ENCODE measurements at regions not wholly inside any gene's neighbourhood (a gene's known extent, or its start where the extent isn't known, plus 50 kb on each side); places are given as distances from the start of the nearest gene placed in this dataset.
"Not testable (repeated sequence)": the region's sequence is repeated elsewhere in the genome, so short reads cannot be mapped to it uniquely, and the experiment has no call there.

GRCh38 chr5:40226906-40227305, 452.8 kb upstream of the PTGER4 start:
- no peak for DNase-seq

- not testable (repeated sequence) for DNase-seq
Observed at GRCh38 chr5:40225147-40225546, 454.6 kb upstream of the PTGER4 start.

GRCh38 chr5:40224421-40224820, 455.3 kb upstream of the PTGER4 start:
- no peak for DNase-seq

GRCh38 chr5:40223884-40224402, 455.8 kb upstream of the PTGER4 start:
- no peak for DNase-seq

GRCh38 chr5:40221796-40222195, 457.9 kb upstream of the PTGER4 start:
- no peak for DNase-seq

- DNase-seq, result no peak
Observed at GRCh38 chr5:40221255-40221654, 458.5 kb upstream of the PTGER4 start.

GRCh38 chr5:40220260-40220659, 459.5 kb upstream of the PTGER4 start:
- DNase-seq, result no peak

GRCh38 chr5:40217553-40217952, 462.2 kb upstream of the PTGER4 start:
- no peak for DNase-seq

- no peak for DNase-seq
Observed at GRCh38 chr5:40210694-40211093, 469.0 kb upstream of the PTGER4 start.

GRCh38 chr5:40206030-40206429, 473.7 kb upstream of the PTGER4 start:
- no peak for DNase-seq

GRCh38 chr5:40204144-40204543, 475.6 kb upstream of the PTGER4 start:
- DNase-seq, result no peak

GRCh38 chr5:40202814-40203440, 476.8 kb upstream of the PTGER4 start:
- DNase-seq, result no peak

GRCh38 chr5:40198736-40199135, 481.0 kb upstream of the PTGER4 start:
- DNase-seq, result no peak

GRCh38 chr5:40195574-40195973, 484.1 kb upstream of the PTGER4 start:
- not testable (repeated sequence) for DNase-seq

- no peak for DNase-seq
Observed at GRCh38 chr5:40191150-40191549, 488.6 kb upstream of the PTGER4 start.

- no peak for DNase-seq
Observed at GRCh38 chr5:40172721-40173120, 507.0 kb upstream of the PTGER4 start.

- no peak for DNase-seq
Observed at GRCh38 chr5:40171971-40172370, 507.7 kb upstream of the PTGER4 start.

GRCh38 chr5:40167283-40167682, 512.4 kb upstream of the PTGER4 start:
- DNase-seq, result no peak

GRCh38 chr5:40166802-40167201, 512.9 kb upstream of the PTGER4 start:
- DNase-seq, result no peak

- DNase-seq, result no peak
Observed at GRCh38 chr5:40165789-40166728, 513.7 kb upstream of the PTGER4 start.

GRCh38 chr5:40165106-40165788, 514.5 kb upstream of the PTGER4 start:
- DNase-seq, result no peak

- no peak for DNase-seq
Observed at GRCh38 chr5:40160435-40160834, 519.3 kb upstream of the PTGER4 start.

Measured in amygdala (tissue), 56 donors.